ENCODE measurements at regions not wholly inside any gene's neighbourhood (a gene's known extent, or its start where the extent isn't known, plus 50 kb on each side); places are given as distances from the start of the nearest gene placed in this dataset.

GRCh38 chr5:56667692-56668091 lies 147.7 kb upstream of the MAP3K1 start:
- H3K79me2 ChIP-seq (ENCODE audit: insufficient read depth, low read length): no peaks in the 10 kb centered on the region
- no peaks in the 10 kb centered on the region for H3K23me2 ChIP-seq (ENCODE audit: insufficient read length, low read depth, low read length, poor library complexity, severe bottlenecking)
- H2BK12ac ChIP-seq (ENCODE audit: insufficient read length, low read depth, low read length): no peak overlapping the region
- H3K4me2 ChIP-seq (ENCODE audit: insufficient read depth, insufficient read length, low read length): no peak overlapping the region
- H4K20me1 ChIP-seq (ENCODE audit: control insufficient read depth, insufficient read depth, insufficient read length): no peaks in the 10 kb centered on the region
- Mint-ChIP-seq H3K36me3 (ENCODE audit: insufficient read depth in 1 of 3, low read depth in 3 of 3) (0 out of 7 replicates have a peak, but pooled peaks cover 0 to 5% (median 2%) of the 10 kb centered on the region in 3 experiments), H3K27ac (no peak overlapping the region), H3K4me3 (no peak overlapping the region), H3K9me3 (peaks cover 2 to 8% of the 10 kb centered on the region in 2 experiments; a peak in 4 of 5 replicates), H3K27me3 (ENCODE audit: low read depth) (peaks cover 9% of the 10 kb centered on the region), H3K4me1 (peaks cover 54 to 58% of the 10 kb centered on the region in 2 experiments)
- no peaks in the 10 kb centered on the region for H3K27me3 ChIP-seq (ENCODE audit: insufficient read depth, low read length)
- H4K91ac ChIP-seq (ENCODE audit: insufficient read length, low read depth, low read length): no peak overlapping the region
- H3K4ac ChIP-seq (ENCODE audit: low read depth, low read length): no peak overlapping the region
- H4K5ac ChIP-seq (ENCODE audit: insufficient read length, low read depth, low read length): no peak overlapping the region
- no peak overlapping the region for H4K8ac ChIP-seq (replicated peaks; ENCODE audit: insufficient read length, low read depth, low read length)
- H3K79me1 ChIP-seq (ENCODE audit: insufficient read depth, low read depth, low read length, poor library complexity, severe bottlenecking): no peaks in the 10 kb centered on the region
- H3K23ac ChIP-seq (ENCODE audit: insufficient read length, low read depth, low read length): no peak overlapping the region
- no peak overlapping the region for H3K27ac ChIP-seq (ENCODE audit: insufficient read length, low read depth, low read length)
- H3K18ac ChIP-seq (ENCODE audit: insufficient read length, low read depth, low read length): no peak overlapping the region
- H3T11ph ChIP-seq (ENCODE audit: low read length): no peak overlapping the region
- no peak for DNase-seq
- no CpG with 5 or more reads among the region's 1 CpG for WGBS (ENCODE audit: extremely low coverage, insufficient read length, low lambda C conversion rate)
- no peak overlapping the region for H3K56ac ChIP-seq (ENCODE audit: insufficient read length, low read depth, low read length)
- no peak overlapping the region for H2BK15ac ChIP-seq (ENCODE audit: low read depth, low read length)
- H3K9me3 ChIP-seq (ENCODE audit: control insufficient read depth, low read depth, low read length): no peaks in the 10 kb centered on the region
- H3K9ac ChIP-seq (ENCODE audit: extremely low read depth, insufficient read length, low read length): no peak overlapping the region
- no peak overlapping the region for H2BK120ac ChIP-seq (ENCODE audit: low read depth, low read length, poor library complexity, severe bottlenecking)
- H2AFZ ChIP-seq (ENCODE audit: low read length): no peak overlapping the region
- no peak for TF ChIP-seq CTCF (conservative IDR thresholded peaks at IDR 0.05)
- H2BK5ac ChIP-seq (ENCODE audit: insufficient read length, low read length): no peak overlapping the region
- H2AK5ac ChIP-seq (ENCODE audit: insufficient read length, low read length): no peak overlapping the region
- no peak overlapping the region for H3K14ac ChIP-seq (ENCODE audit: insufficient read depth, low read length)
- H2BK20ac ChIP-seq (ENCODE audit: low read depth, low read length, poor library complexity, severe bottlenecking): no peak overlapping the region
- peaks cover 18% of the 10 kb centered on the region for H3K4me1 ChIP-seq (ENCODE audit: insufficient read depth, low read length)

Measured in H9 (cell line).